GM19035 (cell line): ENCODE measurements at regions not wholly inside any gene's neighbourhood (a gene's known extent, or its start where the extent isn't known, plus 50 kb on each side); places are given as distances from the start of the nearest gene placed in this dataset.
A peak's percentile ranks its signal among the peaks of the same experiment; 100 is the strongest.
"Not testable (repeated sequence)": the region's sequence is repeated elsewhere in the genome, so short reads cannot be mapped to it uniquely, and the experiment has no call there.

Experiments used
- ATAC-seq: cut with Tn5 transposase; IDR thresholded peaks from one replicate; pipeline ENCODE4 v1.9.1; 2021; ENCODE audit not compliant: unreplicated experiment

DNA sequence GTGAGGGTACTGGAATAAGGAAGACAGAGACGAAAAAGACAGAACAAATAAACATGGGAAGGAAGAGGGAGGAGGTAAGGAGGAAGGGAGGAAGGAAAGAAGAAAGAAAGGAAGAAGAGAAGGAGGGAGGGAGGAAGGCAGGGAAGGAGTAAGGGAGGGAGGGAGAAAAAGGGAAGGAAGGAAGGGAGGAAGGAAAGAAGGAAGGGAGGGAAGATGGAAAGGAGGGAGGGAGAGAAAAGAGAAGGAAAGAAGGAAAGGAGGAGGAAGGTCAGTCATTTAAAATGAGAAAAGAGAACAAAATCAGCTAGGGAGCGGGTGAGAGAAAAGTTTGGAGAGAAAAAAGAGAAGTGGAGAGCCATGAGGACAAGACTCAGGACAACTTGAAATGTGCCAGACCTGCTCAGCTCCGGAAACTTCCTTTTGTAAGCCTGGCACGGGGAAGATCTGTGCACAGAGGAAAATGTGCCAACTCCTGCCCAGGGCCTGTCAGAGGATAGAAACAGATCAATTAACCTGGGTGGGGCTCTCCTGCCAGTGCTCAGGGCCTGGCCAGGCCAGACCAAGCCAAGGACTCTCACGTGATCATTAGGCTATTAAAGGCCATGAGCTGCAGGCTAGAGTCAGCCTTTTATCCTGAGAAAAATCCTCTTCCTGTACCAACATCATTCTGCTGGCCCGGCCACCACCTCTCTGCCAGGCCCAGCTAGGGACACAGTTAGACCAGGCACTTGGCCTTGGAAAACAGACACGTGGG, 50.1 kb upstream of the BCL6 start:
- no peak for ATAC-seq

DNA sequence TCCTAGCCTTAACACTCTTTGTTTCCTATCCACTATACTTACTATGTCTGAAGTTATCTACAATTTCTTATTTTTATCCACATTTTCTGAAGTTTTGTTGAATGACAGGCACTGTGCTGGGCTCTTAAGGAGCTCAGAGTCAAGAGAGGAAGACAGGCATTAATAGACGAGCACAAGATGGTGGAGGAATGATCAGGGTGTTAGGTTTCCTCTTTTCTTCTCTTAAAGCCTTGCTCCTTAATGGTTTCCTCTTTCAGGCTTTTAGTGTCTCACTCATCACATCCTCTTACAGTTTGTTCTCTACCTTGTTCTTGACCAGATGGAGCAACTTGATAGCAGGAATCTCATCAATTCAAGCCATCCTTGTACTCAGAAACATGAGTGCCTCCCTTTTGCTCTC, 52.9 kb upstream of the BCL6 start:
- no peak for ATAC-seq

DNA sequence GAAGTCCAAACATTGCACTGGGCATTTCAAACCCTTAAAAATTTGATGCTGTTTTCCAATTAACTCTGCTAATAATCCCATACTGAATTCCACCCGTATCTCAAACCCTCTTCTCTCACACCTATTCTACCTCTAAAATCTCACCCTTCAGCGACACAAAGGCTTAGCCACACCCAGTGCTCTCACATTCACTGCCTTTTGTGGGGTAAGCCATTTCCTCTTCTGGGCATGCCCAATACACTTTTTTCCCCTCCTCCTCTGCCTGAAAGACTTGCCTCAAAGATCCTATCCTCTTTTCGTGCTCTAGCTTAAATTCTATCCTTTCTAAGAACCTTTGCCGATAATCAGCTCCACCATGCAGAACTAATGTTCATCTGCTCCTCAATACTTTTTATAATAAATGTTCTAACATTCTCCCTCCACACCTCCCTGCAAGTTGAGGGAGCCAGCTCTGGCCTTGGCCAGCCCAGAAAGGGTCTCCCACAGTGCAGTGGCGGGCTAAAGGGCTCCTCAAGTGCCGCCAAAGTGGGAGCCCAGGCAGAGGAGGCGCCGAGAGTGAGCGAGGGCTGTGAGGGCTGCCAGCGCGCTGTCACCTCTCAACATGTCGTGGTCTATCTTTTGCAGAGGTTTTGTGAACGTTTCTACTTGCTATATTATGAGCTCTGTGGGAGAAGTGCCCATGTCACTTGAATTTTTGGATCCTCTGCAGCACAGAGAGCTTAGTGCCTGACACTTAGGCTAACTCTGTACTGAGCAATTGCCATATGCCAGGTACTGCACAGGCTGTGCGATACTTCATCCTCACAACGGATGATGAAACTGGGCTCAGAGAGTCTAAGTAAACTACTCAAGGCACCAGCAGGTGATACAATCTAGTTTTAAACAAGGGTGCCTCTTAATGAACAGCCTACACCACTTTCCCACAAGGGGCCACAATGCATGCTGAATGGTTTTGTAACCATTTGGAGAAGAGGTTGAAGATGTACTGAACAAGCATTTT, 53.6 kb upstream of the BCL6 start:
- ATAC-seq, result no peak

DNA sequence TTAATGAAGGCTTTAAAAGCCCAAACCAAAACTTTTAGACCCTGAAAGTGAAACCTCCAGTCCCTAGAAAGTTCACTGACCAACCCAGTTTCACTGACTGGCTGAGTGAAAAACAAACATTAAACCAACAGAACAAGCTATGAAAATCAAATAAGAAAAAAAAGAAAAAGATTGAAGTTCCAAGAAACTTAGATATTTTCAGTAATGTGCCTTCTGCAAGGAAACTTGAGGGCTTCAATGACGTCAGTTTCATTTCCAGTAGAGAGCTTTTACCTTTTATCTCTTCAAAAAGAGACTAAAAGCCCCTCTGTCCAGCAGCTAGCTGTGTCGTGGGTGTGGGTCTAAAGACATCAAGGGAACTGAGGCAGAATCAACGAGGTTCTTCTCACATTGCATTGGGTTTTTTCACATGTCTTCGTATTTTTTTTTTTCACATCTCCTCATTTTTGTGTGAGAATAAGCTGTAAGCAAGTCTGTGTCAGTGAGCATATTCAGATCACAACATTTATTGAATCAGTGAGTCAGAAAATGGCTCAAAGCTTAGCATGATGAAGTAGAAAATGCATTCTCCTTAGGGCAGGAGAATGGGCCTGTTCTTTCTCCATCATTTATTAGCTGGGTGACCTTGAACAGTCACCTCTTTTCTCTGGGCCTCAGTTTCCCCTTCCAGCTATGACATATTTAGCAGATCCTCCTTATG, 54.8 kb upstream of the BCL6 start:
- peak; percentile 46 for ATAC-seq

DNA sequence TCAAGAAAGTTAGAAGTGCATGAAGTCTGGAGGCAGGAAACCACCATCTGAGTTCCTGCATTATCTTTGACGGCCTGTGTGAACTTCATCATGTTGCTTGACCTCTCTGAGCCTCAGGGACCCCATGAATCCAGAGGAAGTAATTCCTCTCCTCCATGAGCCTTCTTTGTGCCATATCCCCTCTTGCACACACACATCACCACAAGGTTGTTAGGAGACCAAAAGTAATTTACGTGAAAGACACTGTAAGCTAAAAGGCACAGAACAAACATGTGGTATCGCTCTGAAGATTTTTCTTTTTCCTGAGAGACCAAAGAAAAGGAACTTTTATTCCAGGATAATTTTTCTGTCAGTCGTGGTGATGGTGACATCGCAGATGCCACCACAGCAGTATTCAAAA, 55.9 kb upstream of the BCL6 start:
- ATAC-seq, result no peak

DNA sequence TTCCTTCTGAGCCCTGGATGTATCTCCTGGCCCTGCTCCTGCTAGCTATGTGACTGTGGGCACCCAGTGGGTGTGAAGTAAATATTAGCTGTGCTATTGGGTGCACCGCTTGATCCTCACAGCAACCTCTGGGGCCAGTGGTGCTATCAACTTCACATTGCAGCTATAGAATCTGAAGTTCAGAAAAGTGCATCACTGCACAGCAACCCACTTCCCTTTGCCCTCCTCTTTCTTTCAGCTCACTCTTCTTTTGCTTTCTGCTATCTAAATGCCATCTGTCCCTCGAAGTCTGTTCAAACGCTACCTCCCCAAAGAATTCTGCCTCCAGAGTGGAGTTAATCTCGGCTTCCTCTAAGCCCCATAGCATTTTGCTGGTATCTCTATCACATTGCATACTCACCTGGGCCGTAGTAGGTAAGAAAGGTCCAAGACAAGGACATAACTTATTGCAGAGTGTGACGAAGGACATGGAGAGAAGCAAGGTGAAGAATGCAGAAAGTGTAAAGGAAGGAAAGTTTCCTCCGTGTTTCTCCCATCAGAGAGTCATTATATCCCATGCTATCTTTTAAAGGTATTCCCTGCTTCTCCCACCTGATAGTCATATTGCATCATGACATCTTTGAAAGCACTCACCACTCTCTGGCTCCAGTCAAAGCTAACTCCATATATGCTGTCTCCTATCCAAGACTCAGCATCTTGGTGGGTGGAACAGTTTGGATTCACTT, 57.1 kb upstream of the BCL6 start:
- ATAC-seq, result no peak

DNA sequence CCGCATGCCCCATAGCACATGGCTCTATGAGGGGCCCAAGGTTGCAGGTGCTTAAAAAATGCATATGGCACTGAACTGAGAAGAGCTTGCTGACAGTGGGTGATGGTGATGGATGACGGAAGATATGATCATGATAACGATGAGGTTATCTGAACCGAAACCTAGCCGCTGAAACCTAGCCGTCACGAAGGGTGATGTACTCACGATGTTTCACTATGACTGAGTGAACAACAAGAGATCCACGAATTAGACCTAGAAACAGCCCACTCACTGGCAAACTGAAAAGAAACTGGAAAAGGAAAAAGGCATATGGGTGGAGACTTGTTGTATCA, 57.6 kb upstream of the BCL6 start:
- peak; percentile 93 for ATAC-seq

DNA sequence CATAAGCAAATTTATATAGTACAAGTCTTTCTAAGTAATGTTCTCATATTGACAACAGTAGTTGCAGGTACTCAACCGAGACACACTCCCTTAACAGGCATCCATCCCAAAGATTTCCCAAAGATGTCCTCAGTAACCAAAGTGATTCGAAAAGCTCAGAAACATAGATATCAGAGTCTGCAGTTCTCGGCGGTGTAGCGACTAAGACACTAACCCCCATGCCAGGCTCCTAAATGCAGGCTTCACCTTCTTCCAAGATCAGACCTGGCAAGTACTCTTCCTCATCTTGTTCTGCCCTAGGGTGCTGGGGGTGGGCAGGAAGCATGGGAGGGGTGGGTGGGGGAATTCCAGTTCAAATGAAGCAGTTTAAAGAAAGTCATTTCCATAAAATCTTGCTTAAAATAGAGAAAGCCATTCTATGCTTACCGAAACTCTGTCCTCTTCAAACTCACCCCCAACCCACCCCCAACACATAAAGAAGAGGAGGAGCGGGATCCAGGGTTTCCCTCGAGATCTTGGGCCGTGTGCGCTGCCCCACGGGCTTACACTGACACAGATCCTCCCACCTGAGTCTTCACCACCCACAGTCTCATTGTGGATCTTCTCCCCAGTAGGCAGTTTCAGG, 59.0 kb upstream of the BCL6 start:
- no peak for ATAC-seq

DNA sequence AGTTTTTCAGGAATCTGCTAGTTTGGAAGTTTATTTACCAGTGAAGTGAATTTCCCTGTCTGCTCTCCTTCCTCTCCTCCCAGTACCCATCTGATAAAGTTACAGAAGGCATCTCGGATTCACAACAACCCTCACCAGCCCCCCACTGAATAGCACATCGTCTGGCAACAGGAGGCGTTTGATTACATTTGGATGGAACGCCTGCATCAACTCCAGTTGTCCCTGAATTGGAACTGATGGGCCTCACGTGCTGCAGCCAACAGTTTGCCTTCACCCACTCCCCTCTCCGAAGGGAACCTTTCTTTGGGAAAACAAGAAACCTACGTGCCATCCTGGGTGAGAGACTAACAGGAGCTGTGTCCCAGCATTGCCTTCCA, 59.5 kb upstream of the BCL6 start:
- no peak for ATAC-seq

DNA sequence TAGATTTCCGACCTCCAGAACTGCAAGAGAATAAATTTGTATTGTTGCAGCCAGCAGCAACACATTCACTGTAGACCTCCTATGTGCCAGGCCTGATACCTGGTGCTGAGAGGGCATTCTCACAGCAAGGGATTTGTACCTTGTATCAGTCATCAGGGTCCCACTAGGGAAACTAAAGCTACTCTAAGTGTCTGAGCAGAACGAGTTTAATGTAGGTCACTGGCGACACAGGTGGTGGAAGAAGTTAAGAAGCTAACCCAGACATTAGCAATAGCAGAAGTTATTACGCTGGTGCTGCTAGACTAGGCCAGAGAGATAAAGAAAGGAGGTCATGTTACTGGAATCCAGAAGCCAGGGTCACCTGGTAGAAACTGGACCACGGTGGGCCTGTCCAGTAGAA, 60.5 kb upstream of the BCL6 start:
- ATAC-seq, result no peak

DNA sequence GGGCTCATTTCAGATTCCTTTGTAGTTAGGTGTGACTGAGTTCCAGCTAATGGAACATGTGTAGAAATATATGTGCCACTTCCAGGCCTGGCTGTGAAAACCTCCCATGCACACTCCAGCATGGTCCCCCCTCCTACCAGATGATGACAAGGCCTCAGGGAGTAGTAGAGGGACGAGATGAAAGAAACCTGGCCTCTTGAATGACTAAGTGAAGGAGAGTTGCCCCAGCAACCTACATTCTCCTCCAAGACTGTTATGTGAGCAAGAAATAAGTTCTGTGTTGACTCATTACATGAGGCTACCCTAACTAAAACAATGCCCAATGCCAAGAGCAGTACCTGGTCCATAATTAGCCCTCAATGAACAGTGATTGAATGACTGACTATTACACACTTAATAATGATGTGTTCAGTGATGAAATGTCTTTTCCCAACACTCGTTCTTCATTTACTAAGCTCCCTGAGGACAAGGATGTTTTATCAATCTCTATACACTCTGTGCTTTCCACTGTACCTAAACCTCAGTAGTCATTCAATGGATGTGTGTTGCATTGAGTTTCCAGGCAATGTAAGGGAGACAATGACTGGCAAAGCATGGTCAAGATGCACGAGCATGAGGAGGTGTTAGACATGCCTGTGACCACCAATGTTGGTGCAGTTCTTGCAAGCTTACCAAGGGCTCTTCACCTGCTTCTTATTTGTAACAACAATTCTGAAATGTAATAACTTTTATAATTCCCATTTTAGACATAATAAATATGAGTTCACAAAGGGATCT, 62.0 kb upstream of the BCL6 start:
- ATAC-seq, result no peak

DNA sequence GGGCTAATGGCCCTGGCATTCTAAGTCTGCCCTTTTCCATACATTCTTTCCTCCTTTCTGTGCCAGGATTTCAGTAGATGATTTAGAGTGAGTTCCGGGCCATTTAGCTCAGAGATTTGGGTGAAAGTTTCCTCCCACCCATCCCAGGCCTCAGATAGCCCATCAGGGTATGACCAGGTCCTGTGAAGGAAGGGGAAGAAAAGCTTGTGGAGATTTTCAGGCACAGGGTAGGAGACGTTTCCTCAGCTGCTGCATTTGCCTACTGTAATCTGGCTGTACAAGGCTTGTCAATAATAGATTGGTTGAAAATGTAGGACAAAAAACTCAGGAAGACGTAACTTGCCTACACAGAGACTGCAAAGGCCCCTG, 63.2 kb upstream of the BCL6 start:
- no peak for ATAC-seq

DNA sequence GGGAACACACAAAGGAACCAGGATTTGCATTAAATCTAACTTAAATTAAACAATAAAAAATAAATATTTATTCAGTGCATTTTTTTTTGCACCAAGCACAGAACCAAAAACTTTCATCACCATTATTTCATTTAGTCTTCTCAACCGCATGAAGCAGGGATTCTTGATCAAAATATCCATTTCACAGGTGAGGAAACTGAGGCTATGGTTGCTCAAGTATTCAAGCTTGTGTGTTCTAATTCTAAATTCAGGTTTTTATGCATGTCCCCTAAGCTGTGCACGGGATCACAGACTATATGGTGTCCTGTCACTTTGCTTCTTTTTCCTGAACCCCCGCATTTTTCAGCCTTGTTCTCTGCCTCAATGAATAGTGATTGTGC, 64.3 kb upstream of the BCL6 start:
- no peak for ATAC-seq

DNA sequence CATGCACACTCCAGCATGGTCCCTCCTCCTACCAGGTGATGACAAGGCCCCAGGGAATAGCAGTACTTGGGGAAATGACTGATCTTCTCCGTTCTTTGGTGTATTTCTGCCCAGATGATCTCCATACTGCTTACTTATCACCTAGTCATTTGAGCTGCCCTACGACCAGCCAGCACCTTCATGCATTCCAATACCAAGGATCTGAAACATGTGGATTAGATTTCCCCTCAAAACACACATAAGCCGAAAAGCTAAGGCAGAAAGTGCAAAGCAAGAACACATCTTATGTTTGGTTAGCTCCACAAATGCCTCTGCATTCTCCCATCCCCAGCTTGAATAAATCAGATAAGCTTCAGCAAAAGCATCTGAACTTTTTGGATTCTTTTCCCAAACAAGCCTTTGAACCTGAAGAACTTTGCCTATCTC, 64.8 kb upstream of the BCL6 start:
- no peak for ATAC-seq

DNA sequence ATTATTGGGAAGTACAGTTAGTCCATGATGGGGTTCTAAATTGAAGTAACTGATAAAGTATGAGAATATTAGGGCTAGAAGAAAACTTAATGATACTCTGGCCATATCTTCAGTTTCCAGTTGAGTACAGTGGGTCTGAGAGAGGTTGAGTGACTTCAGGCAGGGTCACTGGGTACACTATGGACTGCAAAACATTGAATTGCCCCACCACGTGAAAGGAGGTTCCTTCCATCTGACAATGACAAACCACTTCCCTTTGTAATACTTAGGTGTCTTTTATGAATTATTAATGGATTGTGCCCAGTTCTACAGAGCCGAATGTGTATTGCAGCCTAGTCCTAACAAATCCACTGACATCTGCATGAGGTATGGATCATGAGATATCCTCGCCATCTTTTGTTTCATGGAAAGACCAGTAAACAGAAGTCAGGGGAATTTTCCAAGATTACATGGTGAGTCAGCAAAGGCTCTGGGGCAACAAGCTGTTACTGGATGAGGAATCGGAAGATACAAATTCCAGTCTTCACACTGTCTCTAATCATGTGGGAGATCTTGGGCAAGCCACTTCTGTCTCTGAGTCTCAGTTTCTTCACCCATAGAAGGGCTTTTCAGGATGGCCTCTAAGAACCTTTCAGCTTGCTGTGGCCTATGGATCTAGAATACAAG, 66.5 kb upstream of the BCL6 start:
- no peak for ATAC-seq

DNA sequence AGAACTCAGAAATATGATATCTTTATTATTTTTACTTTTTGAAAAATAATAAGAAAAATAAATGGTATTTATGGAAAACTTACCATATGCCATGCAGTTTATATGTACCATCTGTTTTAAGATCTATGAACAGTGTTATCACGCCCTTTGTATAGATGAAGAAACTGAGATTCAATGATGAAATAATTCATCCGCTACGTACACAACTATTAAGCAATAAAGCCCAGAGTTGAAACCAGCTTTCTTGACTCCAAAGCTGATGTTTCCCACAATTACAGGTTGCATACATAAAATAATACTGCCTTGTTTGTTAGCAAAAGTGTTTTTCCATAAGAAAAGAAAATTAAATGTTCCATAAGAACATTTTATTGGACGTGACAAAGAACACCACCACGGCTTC, 67.2 kb upstream of the BCL6 start:
- ATAC-seq, result no peak

DNA sequence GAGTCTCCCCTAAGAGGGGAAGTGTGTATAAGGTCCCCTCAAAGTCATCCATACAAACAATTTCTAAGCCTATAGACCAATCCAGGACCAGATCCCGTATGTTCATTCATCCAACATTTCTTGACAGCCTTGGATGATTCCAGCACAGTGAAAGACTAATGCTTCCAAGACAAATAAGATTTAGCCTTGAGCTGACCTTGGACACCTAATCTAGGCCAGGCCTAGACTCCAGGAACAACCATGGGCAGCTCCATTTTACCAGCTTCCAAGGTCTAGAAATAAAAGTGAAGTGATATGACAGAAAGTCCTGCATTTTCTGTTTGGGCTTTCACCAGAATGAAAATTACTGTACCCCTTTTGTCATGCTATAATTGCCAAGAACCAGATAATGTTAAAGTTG, 67.9 kb upstream of the BCL6 start:
- ATAC-seq, result no peak

DNA sequence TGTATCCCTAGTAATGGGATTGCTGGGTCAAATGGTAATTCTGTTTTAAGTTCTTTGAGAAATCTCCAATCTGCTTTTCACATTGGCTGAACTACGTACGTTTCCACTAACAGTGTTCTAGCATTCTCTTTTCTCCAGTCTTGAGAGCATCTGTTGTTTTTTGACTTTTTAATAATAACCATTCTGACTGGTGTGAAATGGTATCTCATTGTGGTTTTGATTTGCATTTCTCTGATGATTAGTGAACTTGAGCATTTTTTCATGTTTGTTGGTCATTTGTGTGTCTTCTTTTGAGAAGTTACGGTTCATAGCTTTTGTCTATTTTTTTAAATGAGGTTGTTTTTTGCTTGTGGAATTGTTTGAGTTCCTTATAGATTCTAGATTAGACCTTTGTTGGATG, 72.5 kb upstream of the BCL6 start:
- ATAC-seq, result not testable (repeated sequence)

DNA sequence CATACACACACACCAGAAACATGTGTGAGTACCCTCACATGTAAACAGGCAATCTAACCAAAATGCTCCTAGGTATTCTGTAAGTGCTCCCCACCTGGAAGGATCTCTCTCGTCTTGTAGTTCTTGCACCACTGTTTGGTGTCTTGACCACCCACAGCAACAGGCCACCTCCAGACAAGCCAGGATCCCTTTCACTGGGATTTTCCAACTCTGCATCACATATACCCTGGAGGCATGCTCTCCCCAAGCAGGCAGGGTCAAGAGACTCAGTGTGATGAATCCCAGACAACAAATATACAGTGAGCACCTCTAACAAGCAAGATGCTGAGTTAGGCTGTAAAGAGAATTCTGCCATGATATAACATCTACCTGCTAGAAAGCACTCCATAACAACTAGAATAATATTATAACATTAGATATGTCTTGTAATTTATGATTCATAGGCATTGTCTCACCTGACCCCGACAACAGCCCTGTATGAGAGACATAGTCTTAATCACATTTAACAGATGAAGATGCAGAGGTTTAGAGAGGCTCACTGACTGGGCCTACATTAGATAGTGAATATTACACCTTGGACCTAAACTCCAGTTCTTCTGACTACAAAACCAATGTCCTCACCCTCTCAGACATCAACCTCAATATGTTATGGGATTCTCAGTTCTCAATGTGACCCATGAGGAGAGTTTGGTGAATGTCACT, 76.5 kb upstream of the BCL6 start:
- ATAC-seq, result no peak
